ENCODE measurements at regions not wholly inside any gene's neighbourhood (a gene's known extent, or its start where the extent isn't known, plus 50 kb on each side); places are given as distances from the start of the nearest gene placed in this dataset.

DNA sequence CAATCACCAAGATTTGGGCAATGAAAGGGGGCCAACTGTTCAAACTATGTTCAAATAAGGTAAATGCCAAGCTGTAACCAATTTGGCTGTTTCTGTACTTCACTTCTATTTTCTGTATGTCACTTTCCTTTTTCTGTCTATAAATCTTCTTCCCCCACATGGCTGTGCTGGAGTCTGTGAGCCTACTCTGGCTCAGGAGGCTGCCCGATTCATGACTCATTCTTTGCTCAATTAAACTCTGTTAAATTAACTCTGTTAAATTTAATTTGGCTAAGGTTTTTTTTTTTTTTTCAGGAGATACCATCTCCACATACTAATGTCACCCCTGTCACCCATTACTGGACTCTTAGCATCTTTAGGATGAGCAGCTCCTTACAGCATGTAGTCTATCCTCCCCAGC lies 178.8 kb upstream of the TWIST2 start:
- Histone ChIP-seq H3K4me3 (ENCODE audit: low read length) (no peak overlapping the region), H3K4me1 (ENCODE audit: control insufficient read depth in 2 of 2, insufficient read depth in 2 of 2, low read length in 2 of 2) (no peaks in the 10 kb centered on the region), H3K36me3 (ENCODE audit: control insufficient read depth in 2 of 3, insufficient read depth in 3 of 3, low read length in 3 of 3) (no peaks in the 10 kb centered on the region), H3K27me3 (ENCODE audit: control insufficient read depth in 2 of 2, insufficient read depth in 2 of 2, low read length in 2 of 2) (no peaks in the 10 kb centered on the region), H3K27ac (ENCODE audit: low read depth, low read length) (no peak overlapping the region), H3K9me3 (ENCODE audit: control insufficient read depth in 2 of 3, low read length in 3 of 3) (no peaks in the 10 kb centered on the region)
- ChIA-PET CTCF (no interaction called here), POLR2A (no interaction called here)
- Mint-ChIP-seq H3K36me3 (peaks cover 0 to 4% (median 0%) of the 10 kb centered on the region in 5 donors), H3K4me1 (peaks cover 0 to 6% (median 0%) of the 10 kb centered on the region in 7 donors), H3K9me3 (peaks cover 0 to 27% (median 6%) of the 10 kb centered on the region in 11 donors), H3K4me3 (no peak overlapping the region), H3K27me3 (peaks cover 6 to 42% (median 36%) of the 10 kb centered on the region in 5 donors), H3K27ac (no peak overlapping the region)
- DNase-seq (no peak), ATAC-seq (no peak)
- intact Hi-C loops (cut with micrococcal nuclease), result no loop called here

GRCh38 chr2:238669581-238670080 lies 178.3 kb upstream of the TWIST2 start:
- POLR2A ChIA-PET, result no interaction called here
- H3K27ac Mint-ChIP-seq, result no peak overlapping the region
- CTCF ChIA-PET, result no interaction called here
- peaks cover 6 to 42% (median 33%) of the 10 kb centered on the region in 5 donors for H3K27me3 Mint-ChIP-seq
- H3K4me1 Mint-ChIP-seq, result peaks cover 0 to 6% (median 0%) of the 10 kb centered on the region in 7 donors
- H3K9me3 Mint-ChIP-seq, result peaks cover 0 to 25% (median 7%) of the 10 kb centered on the region in 11 donors
- no peak for ATAC-seq
- Histone ChIP-seq H3K36me3 (ENCODE audit: control insufficient read depth in 2 of 3, insufficient read depth in 3 of 3, low read length in 3 of 3) (no peaks in the 10 kb centered on the region), H3K27me3 (ENCODE audit: control insufficient read depth in 2 of 2, insufficient read depth in 2 of 2, low read length in 2 of 2) (no peaks in the 10 kb centered on the region), H3K9me3 (ENCODE audit: control insufficient read depth in 2 of 3, low read length in 3 of 3) (no peaks in the 10 kb centered on the region), H3K4me3 (ENCODE audit: low read length) (no peak overlapping the region), H3K27ac (ENCODE audit: low read depth, low read length) (no peak overlapping the region), H3K4me1 (ENCODE audit: control insufficient read depth in 2 of 2, insufficient read depth in 2 of 2, low read length in 2 of 2) (no peaks in the 10 kb centered on the region)
- intact Hi-C loops (cut with micrococcal nuclease), result no loop called here
- H3K36me3 Mint-ChIP-seq, result peaks cover 0 to 4% (median 0%) of the 10 kb centered on the region in 5 donors
- no peak overlapping the region for H3K4me3 Mint-ChIP-seq
- no peak for DNase-seq

DNA sequence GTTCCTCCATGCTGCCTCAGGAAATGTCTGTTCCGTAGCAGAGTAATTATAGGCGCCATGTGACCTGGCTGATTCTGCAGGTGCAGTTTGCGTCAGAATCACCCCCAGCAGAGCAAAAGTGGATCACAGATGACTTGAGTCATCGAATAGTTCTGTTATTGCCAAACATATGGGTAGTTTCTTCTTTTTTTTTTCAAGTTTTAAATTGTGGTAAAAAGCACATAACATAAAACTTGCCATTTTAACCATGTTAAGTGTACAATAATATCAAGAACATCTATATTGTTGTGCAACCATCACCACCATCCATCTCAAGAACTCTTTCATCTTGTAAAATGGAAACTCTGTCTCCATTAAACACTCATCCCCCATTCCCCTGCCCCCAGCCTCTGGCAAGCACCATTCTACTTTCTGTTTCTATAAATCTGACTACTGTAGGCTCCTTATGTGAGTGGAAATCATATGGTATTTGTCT lies 177.7 kb upstream of the TWIST2 start:
- Mint-ChIP-seq H3K27ac (no peak overlapping the region), H3K4me1 (peaks cover 0 to 6% (median 0%) of the 10 kb centered on the region in 7 donors), H3K36me3 (peaks cover 0 to 4% (median 0%) of the 10 kb centered on the region in 5 donors), H3K9me3 (peaks cover 0 to 21% (median 6%) of the 10 kb centered on the region in 11 donors), H3K27me3 (peaks cover 4 to 38% (median 30%) of the 10 kb centered on the region in 5 donors), H3K4me3 (no peak overlapping the region)
- ATAC-seq (no peak), DNase-seq (no peak)
- ChIA-PET POLR2A (no interaction called here), CTCF (no interaction called here)
- intact Hi-C loops (cut with micrococcal nuclease), result no loop called here
- H3K9me3 ChIP-seq (ENCODE audit: control insufficient read depth in 2 of 3, low read length in 3 of 3), result no peaks in the 10 kb centered on the region
- no peaks in the 10 kb centered on the region for H3K36me3 ChIP-seq (ENCODE audit: control insufficient read depth in 2 of 3, insufficient read depth in 3 of 3, low read length in 3 of 3)
- no peaks in the 10 kb centered on the region for H3K27me3 ChIP-seq (ENCODE audit: control insufficient read depth in 2 of 2, insufficient read depth in 2 of 2, low read length in 2 of 2)
- no peak overlapping the region for H3K4me3 ChIP-seq (ENCODE audit: low read length)
- no peak overlapping the region for H3K27ac ChIP-seq (ENCODE audit: low read depth, low read length)
- no peaks in the 10 kb centered on the region for H3K4me1 ChIP-seq (ENCODE audit: control insufficient read depth in 2 of 2, insufficient read depth in 2 of 2, low read length in 2 of 2)

GRCh38 chr2:238682536-238682935 lies 165.3 kb upstream of the TWIST2 start:
- Mint-ChIP-seq H3K36me3 (peaks cover 0 to 8% (median 4%) of the 10 kb centered on the region in 5 donors), H3K27me3 (peaks cover 6 to 72% (median 52%) of the 10 kb centered on the region in 5 donors), H3K27ac (no peak overlapping the region), H3K4me3 (no peak overlapping the region), H3K9me3 (peaks cover 0 to 28% (median 9%) of the 10 kb centered on the region in 11 donors), H3K4me1 (peaks cover 0 to 11% (median 0%) of the 10 kb centered on the region in 7 donors)
- no peak overlapping the region for H3K4me3 ChIP-seq (ENCODE audit: low read length)
- no peaks in the 10 kb centered on the region for H3K9me3 ChIP-seq (ENCODE audit: control insufficient read depth in 2 of 3, low read length in 3 of 3)
- DNase-seq (no peak), ATAC-seq (no peak)
- intact Hi-C loops (cut with micrococcal nuclease), result no loop called here
- H3K4me1 ChIP-seq (ENCODE audit: control insufficient read depth in 2 of 2, insufficient read depth in 2 of 2, low read length in 2 of 2), result no peaks in the 10 kb centered on the region
- H3K27me3 ChIP-seq (ENCODE audit: control insufficient read depth in 2 of 2, insufficient read depth in 2 of 2, low read length in 2 of 2), result no peaks in the 10 kb centered on the region
- CTCF ChIA-PET, result no interaction called here
- H3K36me3 ChIP-seq (ENCODE audit: control insufficient read depth in 2 of 3, insufficient read depth in 3 of 3, low read length in 3 of 3), result no peaks in the 10 kb centered on the region
- no peak overlapping the region for H3K27ac ChIP-seq (ENCODE audit: low read depth, low read length)
- POLR2A ChIA-PET, result no interaction called here

- CTCF ChIA-PET, result no interaction called here
- H3K36me3 Mint-ChIP-seq, result peaks cover 0 to 4% (median 0%) of the 10 kb centered on the region in 5 donors
Observed at GRCh38 chr2:238684362-238685326, 163.2 kb upstream of the TWIST2 start.

GRCh38 chr2:238685327-238685709 lies 162.6 kb upstream of the TWIST2 start:
- intact Hi-C loops (cut with micrococcal nuclease), result no loop called here
- ChIA-PET CTCF (no interaction called here), POLR2A (no interaction called here)
- ATAC-seq, result no peak
- peaks cover 0 to 59% (median 45%) of the 10 kb centered on the region in 5 donors for H3K27me3 Mint-ChIP-seq
- no peak overlapping the region for H3K27ac ChIP-seq (ENCODE audit: low read depth, low read length)
- no peaks in the 10 kb centered on the region for H3K36me3 ChIP-seq (ENCODE audit: control insufficient read depth in 2 of 3, insufficient read depth in 3 of 3, low read length in 3 of 3)
- no peak overlapping the region for H3K27ac Mint-ChIP-seq
- no peaks in the 10 kb centered on the region for H3K27me3 ChIP-seq (ENCODE audit: control insufficient read depth in 2 of 2, insufficient read depth in 2 of 2, low read length in 2 of 2)
- peaks cover 0 to 11% (median 0%) of the 10 kb centered on the region in 7 donors for H3K4me1 Mint-ChIP-seq
- peaks cover 0 to 4% (median 0%) of the 10 kb centered on the region in 5 donors for H3K36me3 Mint-ChIP-seq
- no peak overlapping the region for H3K4me3 Mint-ChIP-seq
- no peaks in the 10 kb centered on the region for H3K9me3 ChIP-seq (ENCODE audit: control insufficient read depth in 2 of 3, low read length in 3 of 3)
- no peak for DNase-seq
- H3K9me3 Mint-ChIP-seq, result peaks cover 0 to 4% (median 0%) of the 10 kb centered on the region in 11 donors
- no peaks in the 10 kb centered on the region for H3K4me1 ChIP-seq (ENCODE audit: control insufficient read depth in 2 of 2, insufficient read depth in 2 of 2, low read length in 2 of 2)
- H3K4me3 ChIP-seq (ENCODE audit: low read length), result no peak overlapping the region

More at GRCh38 chr2:238684362-238685326, 163.2 kb upstream of the TWIST2 start:
- Mint-ChIP-seq H3K27me3 (peaks cover 0 to 60% (median 46%) of the 10 kb centered on the region in 5 donors), H3K4me3 (no peak overlapping the region), H3K4me1 (peaks cover 0 to 11% (median 0%) of the 10 kb centered on the region in 7 donors), H3K27ac (no peak overlapping the region), H3K9me3 (peaks cover 0 to 8% (median 0%) of the 10 kb centered on the region in 11 donors)
- Histone ChIP-seq H3K36me3 (ENCODE audit: control insufficient read depth in 2 of 3, insufficient read depth in 3 of 3, low read length in 3 of 3) (no peaks in the 10 kb centered on the region), H3K4me1 (ENCODE audit: control insufficient read depth in 2 of 2, insufficient read depth in 2 of 2, low read length in 2 of 2) (no peaks in the 10 kb centered on the region), H3K4me3 (ENCODE audit: low read length) (no peak overlapping the region), H3K27ac (ENCODE audit: low read depth, low read length) (no peak overlapping the region), H3K27me3 (ENCODE audit: control insufficient read depth in 2 of 2, insufficient read depth in 2 of 2, low read length in 2 of 2) (no peaks in the 10 kb centered on the region), H3K9me3 (ENCODE audit: control insufficient read depth in 2 of 3, low read length in 3 of 3) (no peaks in the 10 kb centered on the region)
- POLR2A ChIA-PET, result no interaction called here
- DNase-seq (no peak), ATAC-seq (no peak)
- intact Hi-C loops (cut with micrococcal nuclease), result no loop called here
